ENCODE measurements at regions not wholly inside any gene's neighbourhood (a gene's known extent, or its start where the extent isn't known, plus 50 kb on each side); places are given as distances from the start of the nearest gene placed in this dataset.

- POLR2A ChIA-PET: no interaction called here
- RAD21 ChIA-PET (ENCODE audit: low non-redundant PET in 1 of 2, low total read pairs in 2 of 2, uncharacterized antibody in 2 of 2, unreplicated experiment in 2 of 2): no interaction called here
Measured at GRCh38 chr9:108217431-108218349, 638.1 kb downstream of the ACTL7B start.

More at GRCh38 chr9:108217431-108218349, 638.1 kb downstream of the ACTL7B start:
- no peak for DNase-seq (ENCODE audit: low read depth, low spot score)
- no peaks in the 10 kb centered on the region for H3K4me1 ChIP-seq (ENCODE audit: control insufficient read depth in 1 of 2, insufficient read depth in 2 of 2, low read length in 2 of 2)
- no peak overlapping the region for H3K9ac ChIP-seq (ENCODE audit: low read length)
- TF ChIP-seq TCF7L2 (IDR thresholded peaks at IDR 0.05; ENCODE audit: borderline replicate concordance, extremely low read depth, insufficient read depth, insufficient read length): no peak
- no peak for TF ChIP-seq ZFX (IDR thresholded peaks at IDR 0.05)
- no peak for TF ChIP-seq ELF1 (IDR thresholded peaks at IDR 0.05; ENCODE audit: borderline replicate concordance, low read depth)
- TF ChIP-seq JUND (IDR thresholded peaks at IDR 0.05): no peak
- no peak for TF ChIP-seq CTCF (IDR thresholded peaks at IDR 0.05 in 2 of 3, conservative IDR thresholded peaks at IDR 0.05 in 1 of 3; ENCODE audit: borderline replicate concordance in 1 of 3, insufficient read depth in 1 of 3, low read depth in 2 of 3, low read length in 2 of 3)
- no peak for TF ChIP-seq EZH2phosphoT487 (IDR thresholded peaks at IDR 0.05; ENCODE audit: borderline replicate concordance)
- no peak for TF ChIP-seq POLR2A (IDR thresholded peaks at IDR 0.05; ENCODE audit: borderline replicate concordance, extremely low read depth, insufficient read depth, insufficient read length)
- no peak for TF ChIP-seq EGR1 (IDR thresholded peaks at IDR 0.05; ENCODE audit: low read depth)
- TF ChIP-seq CEBPB (IDR thresholded peaks at IDR 0.05; ENCODE audit: low read depth): no peak
- no peak for TF ChIP-seq YY1 (IDR thresholded peaks at IDR 0.05; ENCODE audit: extremely low read depth, insufficient replicate concordance, low read depth, low read length)
- no peak for TF ChIP-seq SP1 (IDR thresholded peaks at IDR 0.05; ENCODE audit: low read depth)
- TF ChIP-seq RAD21 (IDR thresholded peaks at IDR 0.05; ENCODE audit: low read depth): no peak
- TF ChIP-seq ATF3 (IDR thresholded peaks at IDR 0.05): no peak
- no peaks in the 10 kb centered on the region for H3K9me2 ChIP-seq (ENCODE audit: insufficient read depth)
- H2AFZ ChIP-seq (ENCODE audit: low read depth, low read length, poor library complexity, severe bottlenecking): no peak overlapping the region
- ATAC-seq: no peak
- no peaks in the 10 kb centered on the region for H4K20me1 ChIP-seq (ENCODE audit: insufficient read depth)
- no peaks in the 10 kb centered on the region for H3K9me3 ChIP-seq (ENCODE audit: control insufficient read depth in 1 of 2, insufficient read depth in 1 of 2, low read depth in 1 of 2, low read length in 2 of 2)
- intact Hi-C loops (cut with micrococcal nuclease): no loop called here
- H3K4me3 ChIP-seq (replicated peaks in 1 of 2; ENCODE audit: low read depth in 1 of 2, low read length in 2 of 2): no peak overlapping the region
- no peaks in the 10 kb centered on the region for H3K27me3 ChIP-seq (ENCODE audit: insufficient read depth, low read length)
- CTCF ChIA-PET: no interaction called here
- H3K79me2 ChIP-seq (ENCODE audit: insufficient read depth, low read length): no peaks in the 10 kb centered on the region
- no peaks in the 10 kb centered on the region for H3K36me3 ChIP-seq (ENCODE audit: control insufficient read depth in 1 of 2, insufficient read depth in 2 of 2, low read length in 2 of 2)
- no TSS peak for BruUV-seq (replicated peaks)
- H3K27ac ChIP-seq (ENCODE audit: low read depth, low read length): no peak overlapping the region
- no peak overlapping the region for H3K4me2 ChIP-seq (ENCODE audit: low read length)

Data from HCT116 (cell line).